Activated CD4-positive, alpha-beta T cell treated with anti-CD3 and anti-CD28 coated beads for 48 hours (primary cell): ENCODE measurements at regions not wholly inside any gene's neighbourhood (a gene's known extent, or its start where the extent isn't known, plus 50 kb on each side); places are given as distances from the start of the nearest gene placed in this dataset.

Source experiments
- DNase-seq: peaks from one replicate; pipeline ENCODE4 v3.0.0-alpha.2; 2020

DNA sequence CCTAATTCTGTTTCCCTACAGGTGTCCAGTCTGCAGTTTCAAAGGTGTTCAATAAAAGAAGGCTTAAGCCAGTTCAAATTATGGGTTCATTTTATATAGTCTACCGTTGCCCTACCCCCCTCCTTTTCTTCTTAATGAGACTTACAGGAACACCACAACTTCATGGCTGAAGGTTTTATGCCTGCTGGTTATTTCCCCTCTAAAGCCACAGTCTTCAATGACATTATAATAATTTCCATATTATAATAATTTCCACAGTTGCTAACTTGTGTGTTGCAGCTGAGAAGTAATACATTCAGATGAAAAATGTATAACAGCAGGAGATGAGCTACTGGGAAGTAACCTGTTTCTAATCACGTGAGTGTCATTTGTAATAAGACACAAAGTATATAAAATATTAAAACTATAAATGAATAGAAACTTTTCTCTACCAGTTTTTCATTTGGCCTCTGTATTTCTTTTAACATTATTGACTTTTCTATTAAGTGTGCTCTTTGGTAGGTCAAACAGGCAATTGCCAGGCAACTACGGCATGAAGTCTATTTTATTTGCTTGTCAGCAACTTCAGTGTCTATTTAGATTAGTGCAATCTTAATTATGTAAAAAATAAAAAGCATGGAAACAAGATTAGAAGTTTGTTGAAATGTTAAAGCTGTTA, 120.5 kb upstream of the HMHB1 start:
- no peak for DNase-seq

DNA sequence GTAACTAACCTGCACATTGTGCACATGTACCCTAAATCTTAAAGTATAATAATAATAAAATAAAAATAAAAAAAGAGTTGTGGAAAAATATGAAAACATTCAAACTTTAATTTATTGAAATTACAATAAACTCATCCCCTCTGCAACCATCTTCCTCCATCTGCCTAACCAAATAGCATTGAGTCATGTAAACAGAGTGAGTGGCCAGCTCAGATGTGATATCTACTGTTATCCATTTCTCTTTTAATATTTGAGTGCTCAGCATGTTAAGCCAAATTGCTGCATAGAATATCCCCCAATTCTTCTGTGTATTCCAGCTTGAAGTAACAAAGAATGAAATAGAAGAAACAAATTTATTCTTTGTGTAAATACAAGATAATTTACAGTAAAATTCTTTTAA, 124.4 kb upstream of the HMHB1 start:
- DNase-seq, result no peak

DNA sequence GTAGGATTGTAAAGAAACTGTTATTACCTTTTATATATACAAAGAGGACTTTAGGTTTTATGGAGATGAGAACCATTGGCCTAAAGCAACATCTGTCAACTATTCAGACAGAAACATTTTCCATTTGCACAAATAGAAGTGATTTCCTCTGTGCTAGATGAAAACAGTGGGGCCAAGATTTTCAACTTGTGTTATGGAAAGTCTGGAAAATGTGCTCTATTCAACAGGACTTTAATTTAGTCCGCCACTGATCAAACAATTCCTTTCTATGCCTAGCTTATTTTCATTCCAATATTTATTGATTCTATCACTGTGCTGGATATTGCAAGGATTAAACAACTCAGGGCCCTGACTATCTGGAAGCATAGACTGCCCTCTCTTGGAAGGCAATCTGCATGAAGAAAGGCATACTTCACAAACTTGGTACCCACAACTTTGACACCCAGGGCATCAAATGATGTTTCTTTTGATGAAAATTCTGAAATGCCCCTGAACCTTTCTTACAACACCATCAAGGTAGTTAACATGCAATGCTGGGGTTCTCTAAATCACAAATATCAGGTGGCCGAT, 126.6 kb upstream of the HMHB1 start:
- DNase-seq, result no peak

DNA sequence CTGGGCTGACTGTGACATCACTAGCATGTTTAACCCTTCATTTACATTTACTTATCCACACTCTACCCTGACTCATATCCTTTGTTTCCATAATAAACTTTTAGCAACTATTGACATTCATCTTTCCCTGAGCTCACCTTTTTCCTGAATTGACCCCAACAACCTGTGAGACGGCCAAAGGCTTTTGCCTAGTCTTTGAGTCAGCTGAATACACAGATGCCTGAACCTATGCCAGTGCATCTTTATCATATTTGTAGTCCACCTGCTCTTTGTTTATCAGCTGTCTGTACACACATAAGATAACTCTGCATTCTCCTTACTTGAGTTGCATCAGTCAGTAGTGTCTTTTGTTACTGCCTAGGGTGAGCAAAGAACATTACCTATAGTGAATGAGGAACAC, 128.5 kb upstream of the HMHB1 start:
- no peak for DNase-seq

DNA sequence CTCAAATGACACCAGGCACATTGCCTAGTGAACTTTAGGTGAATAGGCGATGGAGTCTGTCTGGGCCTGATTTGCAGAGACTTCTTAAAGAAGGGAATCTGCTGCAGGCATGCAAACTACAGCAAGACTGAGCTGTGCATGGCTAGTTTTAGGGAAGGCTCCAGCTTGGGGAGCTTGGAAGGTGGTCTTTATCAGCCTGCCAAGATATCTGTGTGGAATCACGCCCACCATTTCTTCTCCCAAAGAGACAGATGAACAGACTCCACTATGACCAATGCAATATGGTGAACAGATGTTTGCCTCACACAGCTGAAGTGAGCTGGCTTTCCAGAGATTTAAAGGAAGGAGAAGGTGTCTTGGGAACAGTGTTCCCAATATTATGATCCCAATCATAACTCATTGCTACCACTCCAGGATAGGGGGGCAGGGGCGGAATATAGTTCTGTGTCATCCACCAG, 129.0 kb upstream of the HMHB1 start:
- DNase-seq, result no peak

DNA sequence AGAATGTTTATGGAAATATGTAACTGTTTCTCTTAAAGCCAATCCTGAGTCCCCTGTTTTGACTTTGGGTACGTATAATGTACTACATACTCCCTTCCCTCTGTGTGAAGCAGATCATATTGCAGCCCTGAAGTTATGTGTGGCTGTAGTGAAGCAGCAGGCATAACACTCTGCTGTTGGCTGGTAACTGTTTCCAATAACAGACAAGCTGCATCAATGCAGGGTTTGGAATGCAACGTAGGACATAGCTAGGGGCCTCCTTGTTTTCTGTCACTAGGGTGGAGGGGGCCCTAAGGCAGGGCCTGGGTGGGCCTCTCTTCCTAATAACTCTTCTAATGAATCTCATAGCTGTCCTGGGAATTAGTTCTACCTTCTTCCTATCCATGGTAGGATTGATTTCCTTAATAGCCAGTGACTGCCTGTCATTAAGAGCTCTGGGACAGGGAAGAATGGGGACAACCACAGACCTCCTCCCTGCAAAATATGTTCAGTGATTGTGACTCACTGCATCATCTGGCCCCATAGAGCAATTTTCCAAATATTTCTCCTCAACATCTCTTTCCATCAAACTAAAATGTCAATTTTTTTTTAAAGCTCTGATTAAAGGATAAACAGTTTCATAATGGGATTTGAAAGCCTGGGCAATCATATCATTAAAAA, 129.6 kb upstream of the HMHB1 start:
- DNase-seq, result no peak

DNA sequence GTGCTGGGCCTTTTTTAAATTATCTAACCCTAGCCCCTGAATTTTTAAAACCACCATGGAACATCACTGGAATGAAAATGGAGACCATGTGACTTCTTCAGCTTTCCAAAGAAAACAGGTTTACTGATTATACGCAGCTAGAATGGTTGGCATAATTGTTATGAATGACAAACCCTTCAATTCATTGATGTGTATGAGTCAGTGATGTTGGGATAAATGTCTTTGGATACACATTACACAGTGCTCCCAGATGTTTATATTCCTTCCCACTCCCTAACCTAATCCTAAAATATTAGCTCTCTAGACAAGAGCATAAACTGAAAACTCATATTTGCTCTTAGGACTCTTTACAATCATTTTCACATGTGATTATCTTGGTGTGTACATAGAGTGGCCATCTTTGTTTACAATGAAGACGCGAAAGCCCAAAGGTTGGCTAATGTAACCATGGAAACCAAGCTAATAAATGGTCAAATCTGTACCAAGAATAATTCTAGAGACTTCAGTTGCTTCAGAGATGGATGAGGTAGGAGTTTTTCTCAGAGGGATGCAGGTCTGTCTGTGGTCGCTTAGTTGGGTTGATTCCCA, 131.2 kb upstream of the HMHB1 start:
- no peak for DNase-seq

DNA sequence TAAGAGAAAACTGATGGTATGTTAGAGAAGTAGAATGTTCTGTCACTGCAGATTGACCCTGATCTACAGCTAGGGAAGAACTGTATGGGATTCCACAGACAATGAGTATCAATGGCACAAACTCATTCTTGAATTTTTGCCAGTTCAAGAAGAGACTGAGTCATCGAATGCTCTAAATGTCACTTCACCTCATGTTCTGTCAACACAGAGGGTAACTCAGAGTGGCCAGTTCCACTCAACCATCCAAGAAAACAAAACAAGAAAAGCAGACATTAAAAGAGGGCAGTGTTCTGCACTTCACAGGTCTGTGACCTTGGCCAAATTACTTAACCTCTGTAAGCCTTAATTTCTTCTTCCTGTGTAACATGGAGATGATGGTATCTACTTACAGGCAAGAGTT, 132.2 kb upstream of the HMHB1 start:
- no peak for DNase-seq

DNA sequence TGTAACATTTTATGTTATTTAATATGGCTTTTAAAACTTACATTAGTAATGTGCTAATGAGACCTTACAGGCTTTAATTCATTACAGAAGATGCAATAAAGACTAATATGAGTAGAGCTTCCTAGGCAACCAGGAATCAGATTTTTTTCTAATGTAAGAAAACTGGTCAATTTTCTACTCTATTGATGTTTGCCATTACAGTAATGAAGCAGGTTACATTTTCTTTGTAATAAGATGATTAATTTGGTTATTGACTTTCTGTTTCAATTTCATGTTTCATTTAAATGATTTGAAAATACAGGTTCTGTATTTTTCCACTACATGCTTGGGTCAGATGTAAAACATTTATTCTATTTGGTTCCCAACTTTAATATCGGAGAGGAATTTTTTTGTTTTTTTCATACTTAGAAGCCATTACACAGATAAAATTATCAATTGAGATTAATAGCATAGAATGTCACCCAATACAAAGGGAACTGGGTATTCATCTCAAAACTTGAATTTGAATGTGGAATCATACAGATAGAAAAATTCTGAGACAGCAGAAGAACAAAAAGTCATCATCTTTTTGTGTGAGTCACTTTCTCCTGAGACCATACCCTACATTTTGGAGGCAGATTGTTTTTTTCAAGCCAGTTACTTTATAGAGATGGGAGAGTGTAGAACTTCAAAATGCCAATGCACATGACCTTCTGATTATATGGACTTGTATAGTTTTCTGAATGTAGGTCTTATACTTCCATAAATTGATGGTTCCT, 133.6 kb upstream of the HMHB1 start:
- DNase-seq, result no peak

DNA sequence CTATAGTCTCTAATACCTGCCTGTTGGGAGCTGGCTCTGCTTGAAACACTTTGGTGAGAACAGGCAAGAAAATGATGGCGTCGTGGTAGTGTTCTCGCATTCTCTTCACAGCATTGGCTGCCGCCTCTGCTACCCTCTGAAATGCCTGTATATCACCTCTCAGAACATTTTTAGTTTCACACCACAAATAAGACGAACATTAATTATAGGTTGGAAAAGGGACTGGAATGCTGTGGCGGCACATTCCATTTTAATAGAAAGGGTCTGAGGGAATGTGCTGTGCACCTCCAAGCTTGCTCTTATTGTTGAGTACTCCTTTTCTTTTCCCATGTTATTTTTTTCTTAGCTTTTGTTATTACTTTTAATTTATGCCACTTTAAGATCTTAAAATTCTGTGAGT, 134.6 kb upstream of the HMHB1 start:
- DNase-seq, result no peak

DNA sequence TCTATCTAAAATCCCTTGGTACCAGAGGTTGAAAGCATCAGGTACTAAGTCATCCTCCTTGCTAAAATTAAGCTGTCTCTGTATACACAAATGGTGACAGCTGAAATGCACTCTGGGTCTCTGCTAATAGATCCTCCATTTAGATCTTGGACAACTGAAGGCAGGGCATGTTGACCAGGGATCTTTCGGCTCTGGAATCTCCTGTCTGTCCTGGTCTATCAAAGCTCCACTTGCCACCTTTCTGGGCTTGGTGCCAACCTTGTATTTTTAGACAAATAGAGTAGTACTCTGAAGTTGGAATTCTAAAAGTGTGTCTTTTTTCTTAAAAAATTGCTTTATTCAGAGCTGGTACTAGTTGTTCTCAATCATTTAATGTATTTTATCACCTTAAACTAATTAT, 135.2 kb upstream of the HMHB1 start:
- DNase-seq, result no peak

DNA sequence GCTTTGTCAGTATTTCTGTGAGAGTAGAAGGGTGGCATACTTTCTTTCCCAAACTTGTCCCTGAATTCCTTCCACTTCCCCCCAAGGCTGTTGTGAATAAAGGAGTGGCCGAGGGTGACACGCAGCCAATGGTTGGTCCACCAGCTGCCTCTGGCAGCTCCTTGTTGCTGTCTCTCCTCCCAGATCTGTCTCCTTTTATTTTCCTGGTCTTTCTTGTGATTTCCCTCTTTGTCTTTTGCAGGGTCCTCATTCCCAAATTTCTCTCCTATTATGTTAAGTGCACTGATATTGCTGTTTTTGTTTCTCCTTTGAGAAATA, 137.5 kb upstream of the HMHB1 start:
- DNase-seq, result no peak

DNA sequence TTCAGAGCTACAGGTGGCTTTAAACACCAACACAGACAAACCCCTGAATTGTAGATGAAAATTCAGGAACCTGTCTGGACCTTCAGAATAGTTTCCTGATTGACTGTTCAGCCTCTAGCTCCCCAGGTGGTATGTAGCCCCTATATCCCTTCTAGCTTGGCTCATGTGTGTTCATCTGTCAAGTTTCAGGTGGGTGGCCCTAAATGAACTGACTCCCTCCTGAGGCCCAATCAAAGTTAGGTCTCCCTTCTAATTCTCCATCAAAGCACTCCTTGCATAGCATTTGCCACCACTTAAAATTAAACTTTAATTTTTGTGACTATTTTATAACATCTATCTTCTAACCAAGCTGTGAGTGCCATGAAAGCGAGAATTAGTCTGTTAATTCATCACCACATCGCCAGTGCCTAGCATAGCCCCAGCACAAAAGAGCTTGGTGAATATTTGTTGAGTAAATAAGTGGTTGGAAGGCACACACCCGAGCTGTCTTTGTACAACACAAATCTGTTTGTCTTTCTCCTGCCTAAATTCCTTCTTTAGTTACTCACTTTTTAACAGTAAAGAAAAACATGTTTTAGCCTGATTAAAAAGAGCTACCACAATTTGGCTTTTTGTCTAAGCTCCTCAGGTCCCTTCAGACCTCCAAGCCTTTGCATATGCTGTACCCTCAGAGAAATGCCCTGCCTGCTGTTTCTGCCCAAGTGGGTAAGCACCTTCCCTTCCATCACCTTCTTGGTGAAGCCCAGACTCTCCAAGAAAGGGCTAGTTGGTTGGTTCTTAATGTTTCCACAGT, 138.1 kb upstream of the HMHB1 start:
- no peak for DNase-seq

DNA sequence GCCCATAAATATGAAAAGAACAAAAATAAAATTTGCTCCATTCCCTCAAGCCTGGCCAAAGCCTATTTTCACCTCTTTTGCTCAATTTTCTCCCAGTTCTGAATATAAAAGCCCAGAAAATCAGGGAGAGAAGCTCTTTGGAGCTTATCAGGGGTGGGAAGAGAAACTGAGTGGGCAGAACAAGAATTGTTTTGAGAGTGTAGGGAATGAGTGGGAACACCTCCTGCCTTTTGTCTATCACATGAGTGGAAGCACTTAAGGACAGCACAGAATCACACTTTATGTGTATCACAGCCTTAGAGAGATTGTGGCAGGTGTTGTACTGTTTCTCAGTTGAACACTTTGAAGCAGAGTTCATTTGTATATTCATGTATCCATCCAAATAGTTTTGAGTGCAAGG, 139.2 kb upstream of the HMHB1 start:
- no peak for DNase-seq

DNA sequence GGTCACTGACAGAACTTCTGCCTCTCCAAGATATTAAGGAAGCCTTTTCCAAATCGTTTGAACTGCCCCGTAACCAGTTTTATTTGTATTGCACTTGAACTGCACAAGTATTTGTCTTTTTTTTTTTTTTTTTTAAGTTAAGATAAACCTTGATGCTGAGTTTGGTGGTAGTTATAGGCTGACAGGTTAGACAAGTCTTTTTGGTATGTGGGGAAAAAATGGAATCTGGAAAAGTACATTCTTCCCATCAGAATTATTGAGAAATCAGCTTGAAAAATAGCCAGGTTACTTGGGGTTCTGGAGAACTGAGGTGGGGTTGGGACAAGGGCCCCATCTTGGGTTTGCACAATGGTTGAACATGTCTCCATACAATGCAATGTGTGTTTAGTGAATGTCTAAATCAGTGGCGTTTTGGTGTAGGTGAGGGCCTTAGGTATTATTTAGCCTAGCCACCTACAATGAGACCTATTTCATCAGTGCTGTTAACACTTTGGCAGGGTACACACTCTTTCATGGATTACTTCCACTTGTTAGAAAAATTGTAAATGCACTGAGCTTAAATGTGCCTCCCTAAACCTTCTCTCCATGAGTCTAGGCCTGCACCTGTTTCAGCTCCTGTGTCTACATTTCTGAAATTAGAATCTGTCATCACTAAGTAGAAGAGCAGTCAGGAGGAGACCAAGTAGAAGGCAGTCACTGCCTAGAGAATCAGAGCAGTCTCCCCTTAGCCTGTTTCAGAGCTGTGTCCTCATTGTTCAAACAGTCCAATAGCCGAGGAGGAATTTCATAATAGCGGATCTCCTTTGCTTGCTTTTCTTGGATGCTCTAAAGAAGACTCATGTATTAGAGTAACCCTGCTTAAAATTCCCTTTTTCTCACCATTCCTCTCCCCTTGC, 140.0 kb upstream of the HMHB1 start:
- DNase-seq, result no peak

DNA sequence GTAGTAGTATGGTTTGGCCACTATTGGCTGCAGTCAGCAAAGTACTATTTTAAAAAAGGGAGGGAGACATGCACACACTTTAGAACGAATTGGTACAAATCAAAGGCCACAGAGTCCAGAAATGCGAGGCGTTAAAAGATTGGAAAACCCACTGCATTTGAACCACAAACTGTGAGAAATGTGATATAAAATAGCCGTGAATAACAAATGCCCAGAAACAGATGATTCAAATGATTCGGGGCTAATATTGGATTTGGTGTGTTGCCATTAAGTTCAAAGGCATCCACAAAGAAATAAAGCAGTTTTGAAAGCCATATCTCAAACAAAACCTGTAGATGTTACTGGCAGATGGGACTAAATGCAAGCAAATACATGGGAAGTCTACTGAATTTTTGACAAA, 140.9 kb upstream of the HMHB1 start:
- no peak for DNase-seq

DNA sequence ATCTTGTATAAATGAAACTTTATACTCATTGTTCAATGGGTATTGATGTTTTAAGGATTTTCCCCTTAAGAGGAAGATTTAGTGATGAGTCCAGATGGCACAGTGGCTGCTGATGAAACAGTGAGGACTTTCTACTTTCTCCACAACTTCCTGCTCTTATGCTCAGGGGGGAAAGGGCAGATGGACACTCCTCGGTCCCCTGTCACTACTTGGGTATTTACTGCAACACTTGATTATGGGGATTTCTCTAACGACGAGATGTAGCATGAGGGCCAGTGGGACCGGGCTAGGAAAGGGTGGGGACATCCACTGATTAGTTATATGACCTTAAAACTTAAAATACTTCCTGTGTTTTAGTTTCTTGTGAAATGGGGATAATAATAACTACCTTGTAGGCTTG, 146.1 kb upstream of the HMHB1 start:
- no peak for DNase-seq

DNA sequence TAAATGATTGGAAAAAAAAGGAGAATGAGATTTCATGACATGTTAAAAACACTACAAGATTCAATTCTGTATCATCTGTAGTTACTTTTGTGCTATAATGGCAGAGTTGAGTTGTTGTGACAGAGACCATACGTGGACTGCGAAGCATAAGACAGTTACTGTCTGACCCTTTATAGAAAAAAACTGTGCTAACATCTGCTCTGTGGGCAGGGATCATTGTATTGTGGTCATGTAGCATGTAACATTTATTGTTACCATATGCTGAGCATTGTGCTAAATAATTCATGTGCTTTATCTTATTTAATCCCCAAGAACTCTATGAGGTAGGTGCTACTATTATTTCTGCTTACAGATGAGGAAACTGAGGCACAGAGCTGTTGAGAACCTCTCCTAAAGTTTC, 147.3 kb upstream of the HMHB1 start:
- no peak for DNase-seq

DNA sequence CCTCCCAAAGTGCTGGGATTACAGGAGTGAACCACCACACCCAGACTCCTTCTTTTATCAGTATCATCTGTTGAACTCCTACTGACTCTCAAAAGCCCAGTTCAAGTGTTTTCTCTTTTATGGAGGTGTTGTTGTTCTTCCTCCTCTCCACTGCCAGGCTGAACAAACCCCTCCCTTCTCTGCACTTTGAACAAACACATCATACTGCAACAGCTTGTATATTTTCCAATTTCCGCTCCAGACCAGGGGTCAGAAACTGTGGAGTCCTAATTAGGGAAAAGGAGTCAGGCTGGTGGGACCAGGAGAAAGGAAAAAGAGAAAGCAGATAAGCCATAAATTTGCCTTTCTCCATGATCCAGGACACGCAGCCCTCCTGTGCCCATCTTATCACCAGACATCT, 148.1 kb upstream of the HMHB1 start:
- DNase-seq, result no peak

DNA sequence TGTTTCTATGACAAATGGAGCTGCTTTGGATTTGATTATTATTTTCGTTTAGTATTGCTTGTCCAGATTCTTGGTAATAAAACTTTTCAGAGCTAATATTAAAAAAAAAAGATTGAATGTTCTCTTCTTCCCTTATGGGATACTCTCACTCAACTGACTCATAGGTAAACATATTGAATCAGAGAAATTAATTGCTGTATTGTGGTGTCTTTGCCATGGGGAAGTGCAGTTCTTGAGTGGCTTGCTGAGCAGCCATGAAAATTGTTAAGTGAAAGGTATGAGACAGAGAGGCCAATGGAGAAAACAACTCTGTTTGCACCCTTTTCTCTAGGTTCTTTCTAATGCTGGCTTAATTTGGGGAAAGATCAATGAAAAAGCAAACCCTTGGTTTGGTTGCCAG, 149.9 kb upstream of the HMHB1 start:
- no peak for DNase-seq

DNA sequence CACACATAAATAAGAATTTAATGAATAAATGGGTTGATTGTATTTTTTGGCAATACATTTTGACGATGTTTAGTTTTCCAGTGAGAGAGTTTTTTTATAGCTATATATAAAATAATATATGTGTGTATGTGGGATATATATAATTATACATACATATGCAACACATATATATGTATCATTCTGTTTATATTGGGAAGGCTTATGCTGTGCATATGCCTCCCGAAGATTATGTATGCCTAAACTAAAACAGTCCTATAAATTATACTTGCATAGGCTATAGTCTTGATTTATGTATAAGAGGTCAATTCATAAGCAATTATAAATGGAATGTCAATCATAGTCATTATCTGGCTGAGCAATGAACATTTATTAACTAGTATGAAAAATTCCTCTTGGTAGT, 151.3 kb upstream of the HMHB1 start:
- DNase-seq, result no peak
